ENCODE measurements at regions not wholly inside any gene's neighbourhood (a gene's known extent, or its start where the extent isn't known, plus 50 kb on each side); places are given as distances from the start of the nearest gene placed in this dataset.

DNA sequence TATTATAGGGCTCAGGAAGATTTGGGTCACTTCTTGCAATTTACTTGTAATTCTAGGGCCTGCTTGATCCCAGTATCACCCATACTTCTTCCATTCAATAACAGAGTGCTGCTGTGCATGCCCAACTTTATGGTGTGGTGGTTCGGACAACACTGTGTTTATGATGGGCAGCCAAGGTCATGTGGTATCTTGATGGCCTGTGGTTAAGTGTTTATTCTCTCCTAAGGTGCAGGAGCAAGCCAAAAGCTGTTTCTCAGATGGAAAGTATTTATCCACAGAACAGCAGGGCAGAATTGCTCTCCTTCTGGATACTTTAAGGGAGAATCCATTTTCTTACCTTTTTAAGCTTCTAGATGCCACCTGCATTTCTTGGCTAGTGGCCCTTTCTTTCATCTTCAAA lies 433.8 kb downstream of the SH2D4B start:
- H3K9me3 ChIP-seq: no peaks in the 10 kb centered on the region
- TF ChIP-seq POLR2AphosphoS5 (IDR thresholded peaks at IDR 0.05; ENCODE audit: insufficient read depth in 1 of 2, low read depth in 1 of 2) (no peak), POLR2A (IDR thresholded peaks at IDR 0.05) (no peak)
- TF ChIP-seq, protein P1, sequence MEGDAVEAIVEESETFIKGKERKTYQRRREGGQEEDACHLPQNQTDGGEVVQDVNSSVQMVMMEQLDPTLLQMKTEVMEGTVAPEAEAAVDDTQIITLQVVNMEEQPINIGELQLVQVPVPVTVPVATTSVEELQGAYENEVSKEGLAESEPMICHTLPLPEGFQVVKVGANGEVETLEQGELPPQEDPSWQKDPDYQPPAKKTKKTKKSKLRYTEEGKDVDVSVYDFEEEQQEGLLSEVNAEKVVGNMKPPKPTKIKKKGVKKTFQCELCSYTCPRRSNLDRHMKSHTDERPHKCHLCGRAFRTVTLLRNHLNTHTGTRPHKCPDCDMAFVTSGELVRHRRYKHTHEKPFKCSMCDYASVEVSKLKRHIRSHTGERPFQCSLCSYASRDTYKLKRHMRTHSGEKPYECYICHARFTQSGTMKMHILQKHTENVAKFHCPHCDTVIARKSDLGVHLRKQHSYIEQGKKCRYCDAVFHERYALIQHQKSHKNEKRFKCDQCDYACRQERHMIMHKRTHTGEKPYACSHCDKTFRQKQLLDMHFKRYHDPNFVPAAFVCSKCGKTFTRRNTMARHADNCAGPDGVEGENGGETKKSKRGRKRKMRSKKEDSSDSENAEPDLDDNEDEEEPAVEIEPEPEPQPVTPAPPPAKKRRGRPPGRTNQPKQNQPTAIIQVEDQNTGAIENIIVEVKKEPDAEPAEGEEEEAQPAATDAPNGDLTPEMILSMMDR (IDR thresholded peaks at IDR 0.05): no peak

DNA sequence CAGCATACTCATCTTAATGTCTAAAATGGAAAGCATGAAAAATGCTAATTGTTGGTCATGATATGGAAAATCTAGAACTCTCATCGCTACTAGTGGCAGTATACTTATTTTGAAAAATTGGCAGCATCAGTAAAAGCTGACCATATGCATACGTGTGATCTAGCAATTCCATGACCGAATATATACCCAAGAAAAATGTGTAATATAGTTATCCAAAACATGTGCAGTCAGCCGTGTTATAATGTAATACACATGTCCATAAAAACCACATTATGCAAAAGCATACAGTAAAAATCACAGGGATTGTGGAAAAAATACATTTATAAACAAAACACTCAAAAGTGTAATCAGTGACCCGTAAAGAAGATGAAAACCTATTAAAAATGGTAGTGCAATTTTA lies 439.0 kb downstream of the SH2D4B start:
- intact Hi-C loops (cut with DNase I): no loop called here
- Histone ChIP-seq H3K27me3 (no peaks in the 10 kb centered on the region), H3K9me3 (no peaks in the 10 kb centered on the region), H3K27ac (no peak overlapping the region), H3K4me1 (no peaks in the 10 kb centered on the region), H3K36me3 (no peaks in the 10 kb centered on the region), H3K4me3 (no peak overlapping the region)
- no peak for DNase-seq (ENCODE audit: extremely low spot score in 2 of 2)
- TF ChIP-seq POLR2AphosphoS5 (IDR thresholded peaks at IDR 0.05; ENCODE audit: insufficient read depth in 1 of 2, low read depth in 1 of 2) (no peak), POLR2A (IDR thresholded peaks at IDR 0.05) (no peak)
- TF ChIP-seq, protein P1 (IDR thresholded peaks at IDR 0.05): no peak

More for the DNA sequence above, 433.8 kb downstream of the SH2D4B start:
- Histone ChIP-seq H3K27me3 (no peaks in the 10 kb centered on the region), H3K4me3 (no peak overlapping the region), H3K4me1 (no peaks in the 10 kb centered on the region), H3K27ac (no peak overlapping the region), H3K36me3 (no peaks in the 10 kb centered on the region)
- no peak for DNase-seq (ENCODE audit: extremely low spot score in 2 of 2)
- intact Hi-C loops (cut with DNase I): no loop called here

DNA sequence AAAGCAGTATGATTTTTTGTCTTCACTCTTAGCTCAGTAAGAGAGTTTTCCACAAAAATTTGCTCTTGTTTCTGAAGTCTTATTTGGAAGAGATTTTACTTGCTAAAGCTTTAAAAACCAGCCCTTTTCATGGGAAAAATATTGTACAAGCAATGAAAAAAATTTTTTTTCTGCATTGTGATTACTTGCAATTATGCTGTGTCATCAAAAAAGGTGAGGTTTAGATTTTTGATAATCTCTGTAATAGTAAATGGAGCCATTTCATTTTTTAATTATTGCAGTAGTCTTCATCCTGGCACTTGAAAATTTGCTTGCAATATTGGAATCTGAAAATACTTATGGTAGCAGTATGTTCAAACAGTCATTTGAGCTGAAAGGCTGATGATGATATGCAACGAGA lies 447.4 kb downstream of the SH2D4B start:
- intact Hi-C loops (cut with DNase I): no loop called here

DNA sequence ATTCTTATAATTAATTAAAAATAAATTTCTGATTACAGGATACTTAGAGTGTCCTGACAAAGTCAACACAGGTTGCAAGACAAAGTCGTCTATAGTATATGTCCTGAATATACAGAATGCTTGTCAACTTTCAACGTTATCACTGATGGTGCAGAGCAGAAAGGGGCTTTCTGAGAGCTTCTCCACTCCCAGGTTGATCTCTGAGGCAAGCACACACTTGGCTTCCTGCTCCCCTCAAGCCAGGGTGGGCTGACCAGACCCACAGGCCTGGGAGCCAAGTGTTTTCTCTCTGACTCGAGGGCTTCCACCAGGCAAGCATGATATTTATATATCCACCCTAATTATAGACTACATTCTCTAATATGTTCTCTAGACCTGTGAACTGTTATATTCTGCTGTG lies 448.9 kb downstream of the SH2D4B start:
- H3K4me3 ChIP-seq: no peak overlapping the region
- H3K4me1 ChIP-seq: no peaks in the 10 kb centered on the region
- intact Hi-C loops (cut with DNase I): no loop called here
- TF ChIP-seq, protein P1 (IDR thresholded peaks at IDR 0.05): no peak
- no peak for TF ChIP-seq POLR2A (IDR thresholded peaks at IDR 0.05)
- no peak for TF ChIP-seq POLR2AphosphoS5 (IDR thresholded peaks at IDR 0.05; ENCODE audit: insufficient read depth in 1 of 2, low read depth in 1 of 2)
- H3K27me3 ChIP-seq: no peaks in the 10 kb centered on the region
- no peak overlapping the region for H3K27ac ChIP-seq
- H3K36me3 ChIP-seq: no peaks in the 10 kb centered on the region
- DNase-seq (ENCODE audit: extremely low spot score in 2 of 2): no peak
- no peaks in the 10 kb centered on the region for H3K9me3 ChIP-seq

More for the DNA sequence above, 447.4 kb downstream of the SH2D4B start:
- no peak for DNase-seq (ENCODE audit: extremely low spot score in 2 of 2)
- Histone ChIP-seq H3K27me3 (no peaks in the 10 kb centered on the region), H3K4me3 (no peak overlapping the region), H3K4me1 (no peaks in the 10 kb centered on the region), H3K36me3 (no peaks in the 10 kb centered on the region), H3K27ac (no peak overlapping the region), H3K9me3 (no peaks in the 10 kb centered on the region)
- TF ChIP-seq POLR2AphosphoS5 (IDR thresholded peaks at IDR 0.05; ENCODE audit: insufficient read depth in 1 of 2, low read depth in 1 of 2) (no peak), POLR2A (IDR thresholded peaks at IDR 0.05) (no peak)
- TF ChIP-seq, protein P1 (IDR thresholded peaks at IDR 0.05): no peak

DNA sequence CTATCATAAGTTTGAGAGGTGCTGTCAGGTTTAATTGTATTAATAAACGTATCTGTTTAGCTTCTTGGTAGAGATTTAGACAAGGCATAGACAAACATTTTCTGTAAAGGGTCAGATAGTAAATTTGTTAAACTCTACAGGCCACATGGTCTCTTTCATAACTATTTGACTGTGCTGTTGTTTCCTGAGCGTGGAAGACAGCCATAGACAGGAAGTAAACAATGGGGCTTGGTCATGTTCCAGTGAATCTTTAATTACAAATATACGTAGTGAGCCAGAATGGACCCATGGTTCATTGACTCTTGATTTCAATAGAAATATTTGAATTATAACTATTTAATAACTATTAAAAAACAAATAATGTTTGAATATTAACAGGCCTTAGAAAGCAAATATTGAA lies 451.1 kb downstream of the SH2D4B start:
- Histone ChIP-seq H3K4me3 (no peak overlapping the region), H3K27me3 (no peaks in the 10 kb centered on the region), H3K9me3 (no peaks in the 10 kb centered on the region), H3K36me3 (no peaks in the 10 kb centered on the region), H3K27ac (no peak overlapping the region), H3K4me1 (no peaks in the 10 kb centered on the region)
- DNase-seq (ENCODE audit: extremely low spot score in 2 of 2): no peak
- intact Hi-C loops (cut with DNase I): no loop called here
- TF ChIP-seq POLR2AphosphoS5 (IDR thresholded peaks at IDR 0.05; ENCODE audit: insufficient read depth in 1 of 2, low read depth in 1 of 2): no peak
- TF ChIP-seq POLR2A (IDR thresholded peaks at IDR 0.05): no peak
- TF ChIP-seq, protein P1 (IDR thresholded peaks at IDR 0.05): no peak
